ENCODE measurements at regions not wholly inside any gene's neighbourhood (a gene's known extent, or its start where the extent isn't known, plus 50 kb on each side); places are given as distances from the start of the nearest gene placed in this dataset.
"Not testable (repeated sequence)": the region's sequence is repeated elsewhere in the genome, so short reads cannot be mapped to it uniquely, and the experiment has no call there.

- DNase-seq = no peak
Observed at GRCh38 chr4:184907810-184908209, 82.0 kb upstream of the ACSL1 start.

DNA sequence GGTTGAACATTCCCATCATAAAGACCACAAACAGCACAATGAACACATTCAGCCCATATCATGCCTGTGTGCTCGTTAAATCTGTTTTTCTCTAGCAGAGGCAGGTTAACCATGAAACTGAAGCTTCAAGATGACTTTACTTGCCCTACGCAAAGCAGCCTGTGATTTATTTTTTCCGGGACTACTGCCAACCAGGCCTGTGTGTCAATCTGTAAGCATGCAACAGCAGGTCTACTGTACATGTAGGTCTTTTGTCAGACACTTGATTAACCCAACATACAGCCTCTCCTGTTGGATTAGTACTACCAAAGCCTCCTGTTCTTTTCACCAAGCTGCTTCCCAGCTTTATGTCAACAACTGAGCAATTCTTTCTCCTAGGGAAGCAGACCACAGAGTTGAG is 85.5 kb upstream of the ACSL1 start:
- no peak for DNase-seq

DNA sequence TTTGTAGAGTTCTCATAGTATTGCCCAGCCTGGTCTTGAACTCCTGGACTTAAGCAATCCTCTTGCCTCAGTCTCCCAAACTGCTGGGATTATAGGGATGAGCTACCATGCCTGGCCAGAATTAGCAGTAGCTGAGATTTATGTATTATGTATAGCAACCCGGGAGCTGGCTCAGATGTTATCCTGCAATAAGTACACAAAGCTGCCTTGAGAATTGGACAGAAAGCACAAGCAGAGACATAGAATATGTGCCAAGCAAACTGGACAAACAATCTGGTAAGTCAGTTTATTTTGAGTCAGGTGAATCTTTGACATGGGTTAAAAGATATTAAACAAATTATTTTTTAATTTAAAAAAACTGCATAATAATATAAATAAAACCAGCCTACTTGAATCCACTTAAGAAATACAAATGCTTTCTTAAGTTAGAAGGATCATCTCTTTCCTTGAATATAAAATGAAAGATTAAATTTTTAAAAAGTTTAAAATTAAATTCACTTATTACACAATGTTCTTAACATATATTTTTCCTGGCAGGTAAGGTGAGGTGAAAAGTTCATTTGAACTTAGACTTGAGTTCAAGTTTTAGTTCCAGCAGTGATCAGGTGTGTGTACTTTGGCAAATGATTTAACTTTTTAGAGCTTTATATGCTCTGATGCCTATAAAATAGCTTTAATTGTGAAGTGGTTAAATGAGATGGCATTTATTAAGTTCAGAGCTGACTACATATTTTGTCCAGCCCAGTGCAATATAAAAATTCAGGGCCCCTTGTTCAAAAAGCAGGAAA is 87.8 kb upstream of the ACSL1 start:
- DNase-seq = no peak

GRCh38 chr4:184918799-184919198 is 93.0 kb upstream of the ACSL1 start:
- DNase-seq = not testable (repeated sequence)

DNA sequence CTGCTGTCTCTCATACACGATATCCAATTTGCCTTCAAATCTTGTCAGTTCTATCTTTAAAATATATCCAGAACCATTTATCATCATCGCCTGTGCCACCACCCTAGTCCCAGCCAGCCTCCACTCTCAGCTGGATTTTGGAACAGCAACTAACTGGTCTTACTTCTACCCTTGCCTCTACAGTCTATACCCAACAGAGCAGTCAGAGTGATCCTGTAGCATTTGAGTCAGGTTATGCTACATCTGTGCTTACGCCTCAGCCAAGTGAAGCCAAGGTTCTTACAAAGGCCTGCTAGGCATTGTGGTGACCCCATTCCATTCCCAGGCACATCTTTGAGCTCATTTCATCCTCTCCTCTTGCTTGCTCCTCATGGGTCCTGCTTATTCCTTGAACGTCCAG is 95.7 kb upstream of the ACSL1 start:
- DNase-seq = no peak

GRCh38 chr4:184922301-184922700 is 96.0 kb upstream of the HELT start:
- DNase-seq = no peak

- DNase-seq = no peak
Observed at GRCh38 chr4:184924516-184924915, 93.8 kb upstream of the HELT start.

DNA sequence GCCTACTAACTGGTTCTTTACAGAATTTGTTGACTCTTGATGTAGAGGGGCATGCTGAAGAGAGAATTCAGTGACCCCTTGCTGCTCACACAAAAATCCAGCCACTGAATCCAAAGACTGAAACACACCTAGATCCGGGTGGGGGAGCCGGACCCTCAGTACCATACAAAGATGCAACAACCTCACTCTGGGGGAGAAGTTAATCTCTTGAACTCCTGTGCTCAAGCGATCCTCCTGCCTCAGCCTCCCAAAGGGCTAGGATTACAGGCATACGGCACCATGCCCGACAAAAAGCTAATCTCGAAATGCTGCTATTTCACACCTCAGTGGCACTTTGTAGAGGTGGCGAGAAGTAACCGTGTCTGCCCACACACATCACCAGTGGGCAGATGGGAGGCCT is 88.8 kb upstream of the HELT start:
- DNase-seq = no peak

GRCh38 chr4:184930026-184930425 is 88.3 kb upstream of the HELT start:
- DNase-seq = no peak

DNA sequence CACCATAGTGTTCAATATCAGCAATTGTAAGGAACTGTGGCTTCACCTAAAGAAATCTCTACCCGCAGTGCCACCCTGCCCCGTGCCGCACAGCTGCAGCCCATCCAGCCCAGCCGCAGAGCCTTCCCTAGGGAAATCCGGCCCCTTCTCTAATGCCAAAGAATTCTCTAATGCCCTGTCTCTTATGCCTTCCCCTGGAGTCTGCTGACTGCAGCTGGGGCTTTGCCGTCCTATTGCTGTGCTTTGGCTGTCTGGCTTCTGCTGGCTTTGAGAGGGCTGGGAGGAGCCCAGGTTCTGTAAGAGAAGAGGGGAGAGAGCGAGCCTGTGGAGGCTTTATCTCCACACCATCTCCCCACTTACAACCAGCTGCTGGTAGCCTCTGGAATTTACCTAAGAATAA is 85.9 kb upstream of the HELT start:
- no peak for DNase-seq

- no peak for DNase-seq
Observed at GRCh38 chr4:184933311-184933710, 85.0 kb upstream of the HELT start.

DNA sequence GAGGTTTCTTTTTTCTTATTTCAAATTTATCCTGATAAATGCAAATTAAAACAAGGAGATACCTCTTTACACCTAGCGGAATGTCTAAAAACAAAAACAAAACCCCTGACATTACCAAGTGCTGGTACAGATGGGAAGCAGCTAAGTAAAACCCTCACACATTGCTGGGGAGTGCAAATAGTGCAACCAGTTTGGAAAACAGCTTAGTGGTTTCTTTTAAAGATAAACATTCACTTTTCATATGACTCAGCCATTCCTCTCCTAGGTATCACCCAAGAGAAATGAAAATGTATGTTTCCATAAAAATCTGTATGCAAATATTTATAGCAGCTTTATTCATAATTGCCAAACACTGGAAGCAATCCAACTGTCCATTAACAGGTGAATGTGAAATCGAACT is 84.1 kb upstream of the HELT start:
- DNase-seq = no peak

DNA sequence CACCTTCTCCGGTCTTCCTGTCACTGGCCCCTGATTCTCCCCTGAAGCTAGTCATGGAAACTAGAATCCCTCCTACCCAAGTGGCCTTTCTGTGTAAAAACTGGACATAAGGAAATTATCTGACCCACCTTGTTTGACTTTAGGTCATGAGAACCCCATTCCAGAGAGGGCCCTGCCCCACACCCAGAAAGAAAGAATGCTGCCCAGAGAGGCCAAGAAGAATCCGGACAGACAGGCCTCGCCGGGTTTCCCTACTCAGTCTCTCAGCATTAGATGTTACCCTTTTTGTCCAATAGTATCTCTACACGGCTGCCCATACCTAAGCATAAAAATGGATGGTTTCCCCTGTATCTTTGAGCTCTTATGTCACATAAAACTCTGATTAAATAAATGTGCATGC is 83.3 kb upstream of the HELT start:
- DNase-seq = no peak

- no peak for DNase-seq
Observed at GRCh38 chr4:184936071-184936470, 82.2 kb upstream of the HELT start.

DNA sequence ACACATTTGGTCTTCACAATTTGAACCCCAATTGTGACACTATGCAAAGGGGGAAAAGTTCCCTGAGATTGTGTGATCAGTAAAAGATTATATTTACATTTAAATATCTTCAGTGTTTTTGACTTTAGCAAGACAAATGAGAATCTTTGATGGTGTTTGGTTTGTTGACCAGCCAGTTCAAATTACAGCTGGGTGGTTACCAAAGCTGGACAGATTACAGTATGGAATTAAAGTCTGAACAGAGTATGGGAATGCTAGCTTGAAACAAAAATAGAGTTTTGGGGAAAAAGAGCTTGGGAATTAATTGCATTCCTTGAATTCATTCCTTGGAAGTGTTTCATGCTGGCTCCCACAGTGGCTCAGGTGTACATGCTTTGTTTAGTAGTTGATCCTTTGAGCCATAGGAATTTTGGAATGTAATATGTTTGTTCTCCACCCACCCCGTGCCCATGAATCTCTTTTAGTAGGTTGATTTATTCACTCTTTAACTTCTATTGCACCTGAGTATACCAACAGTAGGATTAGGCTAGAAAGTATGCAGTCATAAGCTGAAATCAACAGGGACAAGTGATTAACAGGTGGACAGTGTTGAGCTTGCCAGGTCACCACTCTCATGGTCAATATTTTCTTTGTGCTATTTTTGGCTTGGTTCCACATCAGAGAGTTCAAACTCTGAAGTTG is 81.1 kb upstream of the HELT start:
- no peak for DNase-seq

DNA sequence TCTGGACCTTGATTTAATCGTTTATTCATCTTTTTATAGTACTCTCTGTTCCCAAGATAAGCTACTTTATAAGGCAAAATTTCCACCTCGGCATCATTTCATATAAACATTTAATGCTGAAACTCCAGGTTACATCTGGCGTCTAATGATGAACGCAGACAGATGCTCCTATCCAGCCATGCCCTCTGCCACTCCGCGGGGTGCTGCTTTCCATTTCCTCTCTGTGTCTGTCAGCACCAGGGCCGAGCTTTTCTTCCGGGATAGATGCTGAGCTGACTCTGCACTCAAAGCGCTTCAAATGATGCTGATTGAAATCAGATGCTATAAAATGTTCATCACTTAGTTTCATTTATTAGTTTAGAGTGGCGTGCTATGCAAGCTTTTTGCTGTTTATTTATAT is 80.5 kb upstream of the HELT start:
- no peak for DNase-seq

- DNase-seq = no peak
Observed at GRCh38 chr4:184938871-184939270, 79.4 kb upstream of the HELT start.

DNA sequence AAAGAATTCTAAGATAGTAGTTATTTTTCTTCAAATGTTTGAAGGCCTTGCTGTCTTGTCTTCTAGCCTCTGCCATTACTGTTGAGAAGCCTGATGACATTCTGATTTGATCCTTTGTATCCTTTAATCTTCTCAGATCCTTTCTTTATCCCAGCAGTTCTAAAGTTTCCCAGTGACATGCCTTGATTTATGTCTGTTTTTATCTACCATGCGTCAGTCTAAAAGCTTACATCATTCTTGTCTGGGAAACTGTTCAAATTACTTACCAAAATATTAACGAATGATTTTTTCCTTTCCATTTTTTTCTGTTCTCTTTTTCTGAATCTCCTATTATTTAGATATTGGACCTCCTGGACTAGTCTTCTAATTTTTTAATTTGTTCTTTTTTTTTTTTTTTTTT is 78.3 kb upstream of the HELT start:
- no peak for DNase-seq

DNA sequence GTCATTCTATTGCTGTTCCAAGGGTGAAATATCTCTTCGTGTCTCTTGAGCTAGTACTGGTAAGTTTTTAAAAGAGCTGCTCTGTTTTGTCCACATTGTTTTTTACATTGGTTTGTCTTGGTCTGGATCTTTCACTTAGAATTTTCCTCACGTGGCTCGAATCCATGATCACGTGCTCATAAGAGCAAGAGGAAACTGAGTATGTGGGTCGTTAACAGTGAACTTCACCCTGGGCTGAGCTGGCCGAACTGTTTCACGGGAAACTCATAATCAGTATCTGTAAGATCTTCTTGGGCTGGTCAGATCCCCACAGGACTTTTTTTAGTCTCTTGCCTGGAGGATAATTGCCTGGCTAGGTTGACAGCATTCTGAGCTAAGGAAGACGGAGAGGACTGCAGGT is 77.8 kb upstream of the HELT start:
- DNase-seq = no peak

- no peak for DNase-seq
Observed at GRCh38 chr4:184941671-184942418, 76.4 kb upstream of the HELT start.

GRCh38 chr4:184942444-184943425 is 75.6 kb upstream of the HELT start:
- DNase-seq = no peak

DNA sequence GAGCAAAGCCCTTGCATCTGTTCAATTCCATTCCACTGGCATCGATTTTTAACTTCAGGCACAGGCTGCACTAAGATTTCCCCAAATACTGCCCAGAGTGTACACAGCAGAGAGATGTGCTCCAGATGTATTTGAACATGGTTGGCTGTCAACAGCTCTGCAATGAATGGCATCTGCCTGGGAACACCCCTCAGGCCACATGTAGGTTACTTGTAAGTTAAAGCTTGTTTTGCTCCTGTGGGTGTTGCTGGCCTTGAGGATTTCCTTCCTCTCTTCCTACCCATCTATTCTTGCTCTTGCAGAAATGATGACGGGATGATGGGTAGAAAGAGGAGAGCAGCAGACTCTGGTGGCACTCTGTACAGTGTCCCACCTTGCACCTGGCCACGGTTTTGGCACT is 69.3 kb upstream of the HELT start:
- no peak for DNase-seq

All from activated CD4-positive, CD25-positive, alpha-beta regulatory T cell treated with anti-CD3 and anti-CD28 coated beads, Interleukin-2, amount 50 U/mL, for 72 hours (primary cell).